ENCODE measurements at regions not wholly inside any gene's neighbourhood (a gene's known extent, or its start where the extent isn't known, plus 50 kb on each side); places are given as distances from the start of the nearest gene placed in this dataset.

DNA sequence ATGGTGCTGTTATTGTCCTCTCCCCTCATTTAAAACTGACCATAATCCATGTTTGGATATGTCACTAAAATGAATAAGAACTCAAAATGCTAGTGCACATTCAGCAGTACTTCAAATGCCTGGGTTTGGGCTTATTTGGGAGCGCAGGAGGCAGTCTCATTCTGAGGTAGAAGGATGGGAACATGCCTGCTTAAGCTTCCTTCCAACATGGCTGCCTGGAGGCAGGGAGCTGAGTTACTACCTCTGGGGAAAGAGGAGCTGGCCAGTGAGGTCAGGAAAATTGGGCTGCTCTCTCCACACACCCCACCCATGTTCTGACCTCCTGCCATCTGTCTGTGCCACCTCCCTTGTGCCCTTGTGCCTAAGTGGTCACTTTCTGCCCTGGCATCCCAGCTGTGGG is 85.7 kb downstream of the PTPRS start:
- TF ChIP-seq, protein P1, sequence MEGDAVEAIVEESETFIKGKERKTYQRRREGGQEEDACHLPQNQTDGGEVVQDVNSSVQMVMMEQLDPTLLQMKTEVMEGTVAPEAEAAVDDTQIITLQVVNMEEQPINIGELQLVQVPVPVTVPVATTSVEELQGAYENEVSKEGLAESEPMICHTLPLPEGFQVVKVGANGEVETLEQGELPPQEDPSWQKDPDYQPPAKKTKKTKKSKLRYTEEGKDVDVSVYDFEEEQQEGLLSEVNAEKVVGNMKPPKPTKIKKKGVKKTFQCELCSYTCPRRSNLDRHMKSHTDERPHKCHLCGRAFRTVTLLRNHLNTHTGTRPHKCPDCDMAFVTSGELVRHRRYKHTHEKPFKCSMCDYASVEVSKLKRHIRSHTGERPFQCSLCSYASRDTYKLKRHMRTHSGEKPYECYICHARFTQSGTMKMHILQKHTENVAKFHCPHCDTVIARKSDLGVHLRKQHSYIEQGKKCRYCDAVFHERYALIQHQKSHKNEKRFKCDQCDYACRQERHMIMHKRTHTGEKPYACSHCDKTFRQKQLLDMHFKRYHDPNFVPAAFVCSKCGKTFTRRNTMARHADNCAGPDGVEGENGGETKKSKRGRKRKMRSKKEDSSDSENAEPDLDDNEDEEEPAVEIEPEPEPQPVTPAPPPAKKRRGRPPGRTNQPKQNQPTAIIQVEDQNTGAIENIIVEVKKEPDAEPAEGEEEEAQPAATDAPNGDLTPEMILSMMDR (IDR thresholded peaks at IDR 0.05) = no peak
- TF ChIP-seq POLR2AphosphoS5 (IDR thresholded peaks at IDR 0.05) (no peak), EP300 (IDR thresholded peaks at IDR 0.05) (no peak), POLR2A (IDR thresholded peaks at IDR 0.05) (no peak)
